DMS 273 (cell line): ENCODE measurements at regions not wholly inside any gene's neighbourhood (a gene's known extent, or its start where the extent isn't known, plus 50 kb on each side); places are given as distances from the start of the nearest gene placed in this dataset.

Source experiments
- DNase-seq: peaks from one replicate; lab custom pipeline; 2025; ENCODE audit not compliant: unreplicated experiment; lab: John Stamatoyannopoulos, UW

DNA sequence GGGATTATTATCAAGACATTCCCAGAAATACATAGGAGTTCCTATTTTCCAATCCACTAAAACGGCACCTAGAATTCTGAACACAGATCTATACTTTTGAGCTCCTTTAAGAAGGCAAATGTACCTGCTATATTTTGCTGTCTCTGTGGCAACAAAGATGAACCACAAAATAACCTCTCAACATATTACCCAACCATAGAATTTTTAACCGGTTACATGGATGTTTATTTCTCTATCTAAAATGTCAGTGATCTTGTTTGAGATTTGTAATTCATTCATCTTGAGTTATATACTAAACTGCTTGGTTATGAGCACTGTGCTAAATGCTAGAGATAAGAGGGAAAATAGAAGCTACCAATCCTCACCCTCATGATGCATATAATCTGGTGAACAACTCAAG, 117.5 kb upstream of the HMGCLL1 start:
- no peak for DNase-seq

DNA sequence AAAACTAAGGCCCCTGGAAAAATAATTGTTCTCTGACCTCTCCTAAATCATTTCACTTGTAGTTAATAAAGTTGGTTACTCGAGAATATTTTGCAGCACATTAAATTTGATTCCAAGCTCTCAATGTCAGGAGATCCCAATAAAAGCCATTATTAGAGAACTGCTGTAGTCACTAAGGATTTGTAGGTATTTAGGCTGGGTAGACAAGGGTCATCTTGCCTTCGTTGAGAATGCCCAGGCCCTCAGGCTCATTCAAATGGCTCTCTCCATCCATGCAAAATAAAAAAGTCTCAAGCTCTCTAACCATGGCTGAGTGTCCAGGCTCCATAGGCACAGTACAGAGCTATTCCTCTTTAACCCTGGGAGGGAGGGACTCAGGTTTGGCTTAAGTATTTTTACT, 117.0 kb upstream of the HMGCLL1 start:
- DNase-seq = no peak

DNA sequence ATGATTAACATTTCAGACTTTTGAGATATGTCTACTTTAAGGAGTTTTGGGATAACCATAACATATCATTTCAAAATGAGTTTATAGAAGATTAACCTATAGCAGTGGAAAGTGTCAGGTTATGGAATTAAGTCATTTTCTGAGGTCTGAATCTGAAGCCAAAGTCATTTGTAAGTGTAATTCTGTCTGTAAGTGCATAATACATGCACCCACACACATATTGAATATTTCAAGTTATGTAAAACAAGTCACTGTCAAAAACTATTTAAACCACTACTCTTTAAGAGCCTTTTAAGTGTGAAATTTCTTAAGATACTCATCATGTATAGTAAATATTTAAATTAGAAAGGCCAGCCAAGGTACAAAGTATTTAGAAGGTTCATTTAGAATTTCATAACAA, 115.8 kb upstream of the HMGCLL1 start:
- DNase-seq = no peak

DNA sequence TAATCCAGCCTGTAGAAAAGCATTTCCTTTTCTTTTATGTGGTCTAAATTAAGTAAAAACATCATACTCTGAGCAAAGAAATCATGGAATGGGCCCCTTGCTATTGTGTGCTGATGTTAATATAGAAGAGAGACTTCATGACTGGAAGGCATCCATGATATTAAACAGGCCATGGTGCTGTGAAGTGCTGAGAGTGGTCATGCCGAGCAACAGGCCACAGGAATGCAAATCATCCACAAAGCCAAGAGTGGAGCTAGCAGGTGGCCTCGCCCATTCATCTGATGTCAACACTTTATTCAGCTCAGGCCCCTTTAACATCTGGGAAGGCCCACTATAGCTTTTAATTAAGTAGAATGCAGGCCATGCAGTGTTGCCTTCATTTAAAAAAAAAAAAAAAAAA, 115.2 kb upstream of the HMGCLL1 start:
- no peak for DNase-seq

DNA sequence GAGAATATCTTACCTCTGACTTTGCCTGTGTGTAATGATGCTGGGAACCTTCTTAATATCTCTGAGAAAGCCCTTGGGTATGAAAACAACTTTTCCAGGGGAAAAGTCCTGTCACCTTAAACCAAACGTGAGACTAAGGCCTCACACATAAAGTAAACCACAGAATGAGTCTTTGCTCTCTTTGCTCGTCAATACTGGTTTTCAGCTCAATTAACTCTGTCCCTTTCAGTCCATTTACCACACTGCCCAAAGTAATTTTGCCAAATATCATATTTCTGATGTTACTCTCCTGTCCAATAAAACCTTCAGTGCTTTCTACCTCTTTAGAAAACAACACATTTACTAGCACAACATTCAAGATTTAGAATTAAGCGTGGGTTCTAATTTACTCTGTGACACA, 100.5 kb upstream of the HMGCLL1 start:
- no peak for DNase-seq

DNA sequence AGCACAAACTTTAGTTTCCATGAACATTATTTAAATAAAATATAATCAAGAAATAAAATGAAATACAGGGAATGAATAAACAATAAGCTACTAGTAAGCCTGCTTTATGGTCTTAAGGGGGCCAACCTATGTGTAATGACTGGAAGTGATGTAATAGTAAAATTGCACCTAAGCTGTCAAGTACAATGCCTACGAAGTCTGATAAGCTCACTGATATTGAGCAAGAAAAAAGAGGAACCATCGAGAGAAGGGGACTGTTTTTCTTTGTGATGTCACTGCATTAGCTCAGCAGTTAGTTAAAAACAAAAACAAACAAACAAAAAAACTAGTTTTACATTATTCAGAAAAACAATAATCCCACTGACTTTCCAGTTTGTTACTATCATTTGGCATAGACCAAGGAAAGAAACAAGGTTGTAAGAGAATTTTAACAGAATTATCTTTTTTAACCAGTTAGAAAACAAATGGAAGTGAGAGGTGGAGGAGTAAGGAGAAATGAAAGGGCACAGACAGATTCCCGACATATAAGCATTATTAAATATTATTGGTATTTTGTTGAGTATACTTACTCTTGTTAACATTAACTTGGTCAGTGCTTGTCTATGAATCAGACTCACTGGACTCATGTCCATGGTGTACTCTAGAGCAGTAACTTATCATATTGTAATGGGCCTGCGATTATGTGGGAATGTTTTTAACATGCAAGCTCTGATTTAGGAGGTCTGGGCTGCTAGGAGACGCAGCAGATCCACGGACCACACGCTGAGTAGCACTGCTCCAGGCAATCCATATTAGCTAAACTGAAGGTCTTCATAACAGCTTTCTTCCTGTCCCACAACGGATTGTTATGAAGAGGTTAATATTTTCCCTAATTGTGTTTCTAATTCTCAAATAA, 99.6 kb upstream of the HMGCLL1 start:
- no peak for DNase-seq

DNA sequence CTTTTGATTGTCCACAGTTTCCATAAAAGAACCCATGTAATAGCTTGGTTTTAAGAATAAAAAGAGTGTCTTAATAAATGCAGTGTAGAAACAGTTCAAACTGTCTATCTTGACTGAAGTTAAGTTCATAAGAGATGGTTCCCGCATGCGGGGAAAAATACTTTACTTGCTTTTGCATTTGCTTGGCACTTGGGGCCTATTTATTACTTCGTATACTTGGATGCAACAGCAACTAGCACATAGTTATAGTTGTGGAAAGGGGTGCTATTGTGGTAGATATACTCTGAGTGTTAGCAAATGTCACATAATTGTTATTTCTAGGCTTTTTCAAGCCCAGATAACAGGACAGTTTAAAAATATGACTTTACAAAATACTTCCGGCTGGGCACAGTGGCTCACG, 97.7 kb upstream of the HMGCLL1 start:
- DNase-seq = no peak

DNA sequence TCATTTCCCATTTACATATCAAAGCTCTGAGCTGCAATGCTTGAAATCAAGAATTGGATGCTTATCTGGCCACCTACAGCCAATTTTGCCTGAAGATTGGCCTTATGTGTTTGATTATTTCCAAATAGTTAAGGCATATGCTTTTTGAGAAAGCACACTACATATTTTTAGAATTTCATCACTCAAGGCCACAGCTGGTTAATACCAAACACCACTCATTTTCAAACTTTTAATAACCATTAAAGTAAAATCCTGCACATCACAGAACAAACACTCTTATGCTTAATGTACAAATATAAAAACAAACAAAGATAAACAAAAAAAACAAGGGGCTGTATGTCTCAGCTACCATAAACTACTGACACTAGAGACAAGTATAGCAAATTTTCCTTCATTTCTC, 96.9 kb upstream of the HMGCLL1 start:
- no peak for DNase-seq

DNA sequence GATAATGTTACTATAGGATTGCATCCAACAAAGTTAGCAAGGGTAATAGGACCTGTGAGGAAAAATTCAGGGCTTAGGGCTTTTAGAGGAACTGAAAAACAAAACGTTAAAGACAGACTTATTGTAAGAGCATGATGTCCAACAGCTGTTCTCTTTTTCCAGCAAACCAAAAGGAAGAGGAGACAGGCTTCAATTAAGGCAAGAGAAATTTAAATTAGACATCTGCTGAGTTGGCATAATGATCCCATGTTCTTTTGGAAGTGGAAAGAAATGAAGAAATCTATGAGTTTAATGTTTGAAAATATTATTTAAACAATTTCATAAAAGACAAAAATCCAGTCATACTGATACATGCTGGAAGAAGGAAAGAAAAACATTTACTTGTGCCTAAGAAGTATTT, 95.7 kb upstream of the HMGCLL1 start:
- peak; percentile 55 for DNase-seq

DNA sequence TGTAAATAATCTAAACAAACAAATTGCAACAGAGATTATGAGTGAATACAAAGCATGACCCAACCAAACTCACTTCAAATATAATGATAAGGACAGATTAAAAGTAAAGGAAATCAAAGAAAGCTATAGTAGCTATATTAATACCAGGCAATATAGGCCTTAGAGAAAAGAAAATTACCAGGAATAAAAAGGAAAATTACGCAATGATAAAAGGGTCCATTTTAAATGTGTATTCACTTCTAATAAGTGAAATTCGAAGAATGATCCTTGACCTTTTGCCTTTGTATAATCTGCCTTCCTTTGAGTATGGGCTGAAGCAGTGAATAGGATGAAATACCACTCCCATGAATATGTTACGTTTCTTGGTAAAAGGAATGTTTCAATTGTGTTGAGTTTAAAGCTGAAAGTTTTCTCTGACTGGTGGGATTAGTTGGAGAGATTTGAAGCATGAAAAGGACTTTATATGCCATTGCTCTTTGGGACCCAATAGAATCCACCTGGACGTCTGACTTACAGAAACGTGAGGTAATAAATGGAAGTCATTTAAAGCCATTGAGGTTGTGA, 91.9 kb upstream of the HMGCLL1 start:
- no peak for DNase-seq

DNA sequence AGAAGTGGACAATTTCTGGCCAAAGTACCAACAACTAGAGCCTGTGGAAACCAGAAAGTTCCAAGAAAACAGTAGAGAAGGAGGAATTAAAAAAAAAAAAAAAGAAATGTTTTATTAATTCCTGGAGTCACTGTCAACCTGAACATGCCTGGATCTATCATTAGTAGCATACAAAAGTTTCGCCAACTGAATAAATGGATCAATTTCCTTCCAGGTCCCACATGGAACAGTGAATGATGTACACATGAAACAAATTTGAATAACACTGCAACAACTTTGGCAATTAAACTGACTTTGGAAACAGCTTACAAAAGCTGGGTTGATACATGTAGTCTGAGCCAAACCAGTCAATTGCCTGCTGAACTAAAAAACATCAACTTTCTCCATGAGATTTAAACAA, 90.0 kb upstream of the HMGCLL1 start:
- DNase-seq = no peak

DNA sequence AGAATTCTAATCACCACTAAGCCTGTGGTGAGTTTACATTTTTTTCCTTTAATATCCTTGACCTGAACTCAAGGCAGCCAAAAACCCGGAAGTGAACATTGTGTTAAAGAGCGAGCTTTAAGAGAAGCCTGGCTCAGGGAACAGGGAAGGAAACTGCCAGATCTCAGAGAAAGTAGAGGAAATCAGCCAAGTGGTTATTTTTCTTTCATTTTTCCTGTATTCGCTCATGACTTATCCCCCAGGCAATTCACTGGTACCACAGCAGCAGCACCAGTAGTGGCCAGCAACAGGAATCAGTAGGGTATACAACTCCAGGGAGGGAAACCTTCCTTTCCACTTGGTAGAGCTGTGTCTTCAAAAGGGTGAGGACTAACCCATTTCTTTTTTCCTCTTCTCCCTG, 89.6 kb upstream of the HMGCLL1 start:
- DNase-seq = no peak

DNA sequence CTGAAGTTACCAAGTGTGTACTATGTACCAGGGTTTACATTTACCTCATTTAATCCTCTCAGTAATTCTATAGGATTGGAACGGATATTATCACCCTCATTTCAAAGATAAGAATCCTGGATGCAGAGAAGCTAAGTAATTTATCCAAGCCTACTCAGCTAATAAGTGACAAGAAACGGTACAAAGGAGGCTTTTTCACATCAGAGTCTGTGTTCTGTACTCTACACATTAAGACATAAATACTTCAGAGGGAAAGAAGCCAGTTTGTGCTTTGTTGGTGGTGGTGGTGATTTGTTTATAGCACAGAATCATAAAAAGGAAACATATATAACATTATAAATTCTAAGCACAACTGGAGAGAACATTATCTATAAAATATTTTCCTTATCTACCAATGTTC, 88.3 kb upstream of the HMGCLL1 start:
- DNase-seq = no peak

DNA sequence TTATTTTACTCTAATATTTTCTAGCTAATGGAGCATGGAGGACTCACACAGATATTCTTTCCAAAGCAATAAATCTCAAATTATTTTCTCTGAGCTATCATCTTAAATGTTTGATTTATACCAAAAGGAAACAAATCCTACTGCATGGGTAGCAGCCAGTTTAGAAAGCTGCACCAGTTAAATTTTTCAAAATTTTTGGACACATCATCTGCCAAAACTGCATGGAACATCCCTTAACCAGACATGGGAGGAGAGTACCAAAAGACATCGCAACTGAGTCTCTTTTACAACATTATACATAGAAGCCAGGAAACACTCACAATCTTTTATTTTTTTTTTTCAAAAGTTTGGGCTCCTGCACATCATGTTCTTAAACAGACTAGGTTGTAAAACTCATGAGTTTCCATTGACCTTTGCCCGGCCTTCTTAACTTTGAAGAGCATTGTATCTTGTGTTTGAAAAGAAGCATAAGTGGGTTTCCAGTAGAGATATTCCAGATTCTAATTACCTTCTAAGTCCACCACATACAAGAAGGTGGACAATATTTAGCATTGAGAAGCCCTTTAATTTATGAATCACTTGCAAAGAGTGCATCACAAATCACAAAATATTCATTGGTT, 87.7 kb upstream of the HMGCLL1 start:
- DNase-seq = no peak

DNA sequence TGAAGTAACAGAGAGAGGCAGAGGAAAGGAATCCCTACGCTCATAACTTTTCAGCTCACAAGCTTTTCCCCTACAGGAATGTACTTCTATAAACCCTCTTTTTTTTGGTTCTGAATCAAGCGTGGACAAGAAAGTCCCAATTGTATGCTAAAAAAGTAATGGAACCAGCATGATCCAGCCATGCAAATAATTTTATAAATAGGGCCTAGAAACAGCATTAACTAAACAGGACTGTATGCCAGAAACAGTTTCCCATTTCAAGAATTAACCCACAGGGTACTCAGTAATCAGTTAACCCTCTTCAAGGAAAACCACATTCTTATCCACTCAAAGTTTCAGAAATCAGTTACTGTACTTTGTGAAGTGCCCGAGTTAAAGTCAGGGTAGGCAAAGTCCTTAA, 87.0 kb upstream of the HMGCLL1 start:
- no peak for DNase-seq

DNA sequence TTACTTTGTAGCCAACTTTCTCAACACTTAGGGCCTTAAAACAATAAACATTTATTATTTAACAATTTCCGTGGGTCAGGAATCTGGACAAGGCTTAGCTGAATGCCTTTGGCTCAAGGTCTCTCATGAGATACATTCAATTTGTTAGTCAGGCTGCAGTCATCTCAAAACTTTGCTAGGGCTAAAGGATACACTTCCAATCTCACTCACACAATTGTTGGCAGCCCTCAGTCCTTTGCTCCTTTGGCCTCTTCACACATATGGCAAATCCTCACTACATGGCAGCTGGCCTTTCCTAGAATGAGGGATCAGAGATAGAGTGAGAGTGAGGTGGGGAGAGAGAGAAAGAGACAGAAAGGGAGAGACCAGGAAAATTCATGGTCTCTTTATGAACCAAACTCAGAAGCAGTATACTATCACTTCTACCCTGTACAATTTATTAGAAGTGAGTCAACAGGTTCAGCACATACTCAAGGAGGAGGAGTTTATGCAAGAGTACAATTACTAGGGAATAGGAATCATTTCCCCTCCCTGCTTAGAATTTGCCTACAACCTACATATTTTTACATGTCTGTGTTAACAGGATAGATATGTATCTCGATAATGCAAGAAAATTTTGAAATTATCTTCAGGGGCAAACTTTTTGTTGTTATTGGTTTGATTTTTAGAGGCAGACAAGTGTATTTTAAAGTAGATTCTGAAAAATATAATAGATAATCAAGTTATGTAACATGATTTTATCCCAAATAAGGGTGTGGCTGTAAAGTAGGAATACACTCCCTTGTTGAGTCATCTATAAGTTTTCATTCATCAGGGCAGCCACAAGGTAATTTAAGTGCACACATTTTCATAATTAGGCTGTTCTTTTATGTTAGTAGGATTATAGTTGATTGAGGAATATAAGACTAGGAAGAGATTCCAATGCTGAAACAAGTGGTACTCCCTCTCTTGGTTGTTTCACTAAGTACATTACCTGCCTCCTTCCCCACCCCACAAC, 85.9 kb upstream of the HMGCLL1 start:
- no peak for DNase-seq

DNA sequence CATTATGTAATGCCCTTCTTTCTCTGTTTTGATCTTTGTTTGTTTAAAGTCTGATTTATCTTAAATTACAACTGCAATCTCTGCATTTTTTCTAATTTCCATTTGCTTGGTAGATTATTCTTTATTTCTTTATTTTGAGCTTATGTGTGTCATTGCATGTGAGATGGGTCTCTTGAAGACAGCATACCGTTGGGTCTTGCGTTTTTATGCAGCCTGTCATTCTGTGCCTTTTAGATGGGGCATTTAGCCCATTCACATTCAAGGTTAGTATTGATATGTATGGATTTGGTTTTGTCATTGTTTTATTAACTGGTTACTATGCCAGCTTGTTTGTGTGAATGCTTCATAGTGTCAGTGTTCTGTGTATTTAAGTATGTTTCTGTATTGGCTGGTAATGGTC, 84.9 kb upstream of the HMGCLL1 start:
- DNase-seq = no peak

DNA sequence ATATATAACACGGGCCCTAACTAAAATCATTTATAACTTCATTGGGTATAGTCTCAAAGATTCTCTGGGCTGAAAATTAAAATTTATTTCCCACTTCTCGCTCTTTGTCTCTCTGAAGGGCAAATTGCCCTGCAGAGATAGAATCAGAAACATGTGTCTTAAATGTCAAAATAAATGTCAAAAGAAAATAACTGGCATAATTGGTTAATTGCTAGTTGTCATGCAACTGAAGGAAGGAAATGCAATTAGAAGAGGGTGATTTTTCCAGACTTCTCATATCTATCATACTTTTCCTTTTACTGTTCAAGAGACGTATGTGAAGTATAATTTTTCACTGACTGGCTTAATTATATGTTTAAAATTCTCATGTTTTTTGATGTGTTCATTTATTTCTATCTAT, 80.3 kb upstream of the HMGCLL1 start:
- DNase-seq = no peak

DNA sequence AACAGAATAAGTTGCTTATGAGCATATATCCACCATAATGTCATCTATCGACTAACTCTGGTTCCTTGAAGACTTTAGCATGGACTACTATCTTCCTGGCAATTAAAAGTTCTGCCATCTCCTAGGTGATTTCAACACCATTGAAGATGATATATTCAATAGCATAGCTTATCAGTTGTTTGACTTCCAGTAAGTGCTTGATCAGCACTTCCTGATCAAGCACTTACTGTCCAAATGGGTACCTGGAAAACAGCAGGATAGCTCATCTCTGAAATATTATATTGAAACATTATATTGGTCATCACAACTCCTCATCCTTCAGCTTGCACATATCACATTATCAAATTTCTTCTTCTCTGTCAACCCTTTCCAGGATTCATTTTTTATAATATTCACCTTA, 75.5 kb upstream of the HMGCLL1 start:
- DNase-seq = no peak

DNA sequence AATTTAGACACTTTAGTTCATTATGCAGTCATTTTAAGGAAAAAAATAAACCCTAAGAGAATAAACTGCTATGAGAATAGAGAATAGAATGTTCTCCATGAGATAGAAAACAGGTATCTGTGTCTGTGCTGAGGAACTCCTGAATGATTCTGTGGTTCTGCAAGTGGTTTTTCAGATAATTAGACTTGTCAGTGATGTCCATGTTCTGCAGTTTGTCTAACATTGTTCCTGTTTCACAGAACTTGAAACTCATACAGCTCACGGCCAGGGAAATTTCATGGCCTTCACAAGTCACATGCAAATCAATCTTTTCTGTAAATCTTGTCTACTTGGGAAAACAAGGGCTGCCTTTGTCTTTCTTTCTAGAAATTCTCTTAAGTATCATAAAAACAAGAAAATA, 73.4 kb upstream of the HMGCLL1 start:
- DNase-seq = no peak

DNA sequence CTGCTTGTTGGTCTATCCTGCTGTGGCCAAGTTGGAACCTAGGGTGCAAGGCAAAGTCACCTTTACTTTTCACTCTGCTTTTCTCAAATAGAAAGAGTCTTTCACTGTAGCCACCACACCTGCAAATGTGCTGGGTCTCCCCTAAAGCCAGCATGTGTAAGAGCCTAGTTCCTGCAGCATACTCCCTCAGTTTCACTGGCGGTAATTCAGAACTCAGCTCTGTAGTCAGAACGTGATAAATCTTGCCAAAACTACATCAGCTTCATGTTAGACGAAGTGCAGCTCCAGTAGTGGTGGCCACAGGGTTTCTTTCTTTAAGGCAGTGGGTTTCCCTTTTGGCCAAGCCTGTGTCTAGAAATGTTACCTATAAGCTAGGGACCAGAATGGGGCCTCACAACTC, 72.0 kb upstream of the HMGCLL1 start:
- no peak for DNase-seq
